ENCODE measurements at regions not wholly inside any gene's neighbourhood (a gene's known extent, or its start where the extent isn't known, plus 50 kb on each side); places are given as distances from the start of the nearest gene placed in this dataset.
"Not testable (repeated sequence)": the region's sequence is repeated elsewhere in the genome, so short reads cannot be mapped to it uniquely, and the experiment has no call there.

DNA sequence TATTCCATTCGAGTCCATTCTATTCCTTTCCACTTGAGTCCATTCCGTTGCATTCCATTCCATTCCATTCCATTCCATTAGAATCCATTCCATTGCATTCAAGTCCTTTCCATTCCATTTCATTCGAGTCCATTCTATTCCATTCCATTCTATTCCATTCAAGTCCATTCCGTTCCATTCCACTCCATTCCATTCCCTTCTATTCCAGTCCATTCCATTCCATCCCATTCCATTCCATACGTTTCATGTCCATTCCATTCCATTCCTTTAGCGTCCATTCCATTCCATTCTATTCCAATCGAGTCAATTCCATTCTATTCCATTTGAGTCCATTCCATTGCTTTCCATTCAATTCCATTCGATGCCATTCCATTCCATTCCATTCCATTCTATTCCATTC is 4804.0 kb upstream of the OR11H1 start:
- H3K9ac ChIP-seq; H3K9me3 ChIP-seq (ENCODE audit: low read depth); H3F3A ChIP-seq (ENCODE audit: insufficient read depth); H3K36me3 ChIP-seq (ENCODE audit: low read depth); H3K9me2 ChIP-seq (ENCODE audit: insufficient read depth); H3K27me3 ChIP-seq (replicated peaks; ENCODE audit: insufficient read depth); DNase-seq; in situ Hi-C loops (cut with MboI); H3K4me2 ChIP-seq (ENCODE audit: unreplicated experiment); H3K27ac ChIP-seq; H3K4me1 ChIP-seq (ENCODE audit: insufficient read depth); H3K4me3 ChIP-seq; H2AFZ ChIP-seq; H3K79me2 ChIP-seq (ENCODE audit: insufficient read depth); H4K20me1 ChIP-seq (ENCODE audit: insufficient read depth): not testable (repeated sequence)
- 18 to 23% methylated on average over 8 of the region's 8 CpGs for WGBS, 2 experiments (ENCODE audit: low coverage in 1 of 2, low lambda C conversion rate in 2 of 2, missing lambda C conversion rate in 2 of 2)

DNA sequence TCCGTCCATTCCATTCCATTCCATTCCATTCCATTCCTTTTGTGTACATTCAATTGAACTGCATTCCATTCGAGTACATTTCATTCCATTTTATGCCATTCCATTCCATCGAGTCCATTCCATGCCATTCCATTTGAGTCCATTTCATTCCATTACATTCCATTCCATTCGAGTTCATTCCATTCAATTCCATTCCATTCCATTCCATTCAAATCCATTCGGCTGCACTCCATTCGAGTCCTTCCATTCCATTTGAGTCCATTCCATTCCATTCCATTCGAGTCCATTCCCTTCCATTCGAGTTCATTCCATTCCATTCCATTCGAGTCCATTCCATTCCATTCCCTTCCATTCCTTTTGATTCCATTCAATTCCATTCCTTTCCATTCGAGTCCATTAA is 4800.6 kb upstream of the OR11H1 start:
- H3K9me3 ChIP-seq (ENCODE audit: low read depth) = no peaks in the 10 kb centered on the region
- WGBS, 2 experiments (ENCODE audit: low coverage in 1 of 2, low lambda C conversion rate in 2 of 2, missing lambda C conversion rate in 2 of 2) = 24 to 33% methylated on average over 10 of the region's 10 CpGs
- H3K27me3 ChIP-seq (replicated peaks; ENCODE audit: insufficient read depth) = no peaks in the 10 kb centered on the region
- H3K36me3 ChIP-seq (ENCODE audit: low read depth) = no peaks in the 10 kb centered on the region
- H4K20me1 ChIP-seq (ENCODE audit: insufficient read depth) = no peaks in the 10 kb centered on the region
- no peak overlapping the region for H3K27ac ChIP-seq
- no peaks in the 10 kb centered on the region for H3F3A ChIP-seq (ENCODE audit: insufficient read depth)
- H3K4me3 ChIP-seq = no peak overlapping the region
- no peak overlapping the region for H2AFZ ChIP-seq
- H3K4me2 ChIP-seq (ENCODE audit: unreplicated experiment) = no peak overlapping the region
- DNase-seq = no peak
- H3K4me1 ChIP-seq (ENCODE audit: insufficient read depth) = no peaks in the 10 kb centered on the region
- H3K9me2 ChIP-seq (ENCODE audit: insufficient read depth) = no peaks in the 10 kb centered on the region
- in situ Hi-C loops (cut with MboI) = no loop called here
- no peak overlapping the region for H3K9ac ChIP-seq
- no peaks in the 10 kb centered on the region for H3K79me2 ChIP-seq (ENCODE audit: insufficient read depth)
- TF ChIP-seq EZH2phosphoT487 (IDR thresholded peaks at IDR 0.05; ENCODE audit: insufficient read depth, low read depth) (no peak), EZH2 (IDR thresholded peaks at IDR 0.05; ENCODE audit: insufficient read depth, poor library complexity, severe bottlenecking) (no peak)

GRCh38 chr22:10729979-10730378 is 4798.0 kb upstream of the OR11H1 start:
- 6 to 10% methylated on average over 5 of the region's 5 CpGs for WGBS, 2 experiments (ENCODE audit: low coverage in 1 of 2, low lambda C conversion rate in 2 of 2, missing lambda C conversion rate in 2 of 2)

GRCh38 chr22:10730706-10731105 is 4797.3 kb upstream of the OR11H1 start:
- H3K27me3 ChIP-seq (replicated peaks; ENCODE audit: insufficient read depth); in situ Hi-C loops (cut with MboI); H3K9me2 ChIP-seq (ENCODE audit: insufficient read depth); H3K9me3 ChIP-seq (ENCODE audit: low read depth); H3K4me1 ChIP-seq (ENCODE audit: insufficient read depth); H3K4me3 ChIP-seq; H3K79me2 ChIP-seq (ENCODE audit: insufficient read depth); H3K4me2 ChIP-seq (ENCODE audit: unreplicated experiment); H3K9ac ChIP-seq; H3F3A ChIP-seq (ENCODE audit: insufficient read depth); DNase-seq; H4K20me1 ChIP-seq (ENCODE audit: insufficient read depth); H3K27ac ChIP-seq; H3K36me3 ChIP-seq (ENCODE audit: low read depth); H2AFZ ChIP-seq: not testable (repeated sequence)
- 25 to 28% methylated on average over 4 of the region's 4 CpGs for WGBS, 2 experiments (ENCODE audit: low coverage in 1 of 2, low lambda C conversion rate in 2 of 2, missing lambda C conversion rate in 2 of 2)

More at GRCh38 chr22:10729979-10730378, 4798.0 kb upstream of the OR11H1 start:
- in situ Hi-C loops (cut with MboI); H3F3A ChIP-seq (ENCODE audit: insufficient read depth); H3K4me1 ChIP-seq (ENCODE audit: insufficient read depth); H3K9me3 ChIP-seq (ENCODE audit: low read depth); DNase-seq; H3K9ac ChIP-seq; H2AFZ ChIP-seq; H3K36me3 ChIP-seq (ENCODE audit: low read depth); H3K4me2 ChIP-seq (ENCODE audit: unreplicated experiment); H3K9me2 ChIP-seq (ENCODE audit: insufficient read depth); H3K4me3 ChIP-seq; H3K27me3 ChIP-seq (replicated peaks; ENCODE audit: insufficient read depth); H3K79me2 ChIP-seq (ENCODE audit: insufficient read depth); H4K20me1 ChIP-seq (ENCODE audit: insufficient read depth); H3K27ac ChIP-seq: not testable (repeated sequence)

GRCh38 chr22:10731246-10731974 is 4796.6 kb upstream of the OR11H1 start:
- H3K4me1 ChIP-seq (ENCODE audit: insufficient read depth); H3K27me3 ChIP-seq (replicated peaks; ENCODE audit: insufficient read depth); H3K9me2 ChIP-seq (ENCODE audit: insufficient read depth); H2AFZ ChIP-seq; H3K9me3 ChIP-seq (ENCODE audit: low read depth); H3F3A ChIP-seq (ENCODE audit: insufficient read depth); H3K36me3 ChIP-seq (ENCODE audit: low read depth); H3K27ac ChIP-seq; in situ Hi-C loops (cut with MboI); H4K20me1 ChIP-seq (ENCODE audit: insufficient read depth); H3K4me3 ChIP-seq; DNase-seq; H3K4me2 ChIP-seq (ENCODE audit: unreplicated experiment); H3K79me2 ChIP-seq (ENCODE audit: insufficient read depth); H3K9ac ChIP-seq: not testable (repeated sequence)
- WGBS, 2 experiments (ENCODE audit: low coverage in 1 of 2, low lambda C conversion rate in 2 of 2, missing lambda C conversion rate in 2 of 2) = 16 to 17% methylated on average over 9 of the region's 9 CpGs

GRCh38 chr22:10735075-10735474 is 4792.9 kb upstream of the OR11H1 start:
- H3K9me3 ChIP-seq (ENCODE audit: low read depth); H3K27ac ChIP-seq; DNase-seq; H3K36me3 ChIP-seq (ENCODE audit: low read depth); in situ Hi-C loops (cut with MboI); H3K27me3 ChIP-seq (replicated peaks; ENCODE audit: insufficient read depth); H2AFZ ChIP-seq; H3K4me3 ChIP-seq; H4K20me1 ChIP-seq (ENCODE audit: insufficient read depth); H3K9me2 ChIP-seq (ENCODE audit: insufficient read depth); H3K9ac ChIP-seq; H3K4me1 ChIP-seq (ENCODE audit: insufficient read depth); H3K4me2 ChIP-seq (ENCODE audit: unreplicated experiment); H3K79me2 ChIP-seq (ENCODE audit: insufficient read depth); H3F3A ChIP-seq (ENCODE audit: insufficient read depth): not testable (repeated sequence)
- 30 to 36% methylated on average over 2 of the region's 2 CpGs for WGBS, 2 experiments (ENCODE audit: low coverage in 1 of 2, low lambda C conversion rate in 2 of 2, missing lambda C conversion rate in 2 of 2)

DNA sequence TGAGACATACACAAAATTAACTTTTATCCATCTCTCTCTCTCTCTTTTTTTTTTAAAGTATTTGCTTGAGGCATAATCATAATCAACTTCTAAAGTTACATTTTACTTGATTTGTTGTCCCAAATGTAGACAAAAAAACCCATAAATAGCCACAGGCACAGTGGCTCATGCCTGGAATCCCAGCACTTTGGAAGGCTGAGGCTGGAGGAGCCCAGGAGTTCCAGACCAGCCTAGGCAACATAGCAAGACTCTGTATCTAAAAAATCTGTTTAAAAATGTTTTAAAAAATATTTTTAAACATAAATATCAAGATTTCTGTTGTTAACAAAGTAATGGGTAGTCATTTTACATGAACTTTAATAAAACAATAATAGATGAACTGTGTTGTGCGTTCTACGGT is 4791.1 kb upstream of the OR11H1 start:
- DNase-seq; H3K27me3 ChIP-seq (replicated peaks; ENCODE audit: insufficient read depth); H3K4me2 ChIP-seq (ENCODE audit: unreplicated experiment); H3K36me3 ChIP-seq (ENCODE audit: low read depth); H3K9me3 ChIP-seq (ENCODE audit: low read depth); H3K4me3 ChIP-seq; H2AFZ ChIP-seq; H4K20me1 ChIP-seq (ENCODE audit: insufficient read depth); H3K9me2 ChIP-seq (ENCODE audit: insufficient read depth); H3K79me2 ChIP-seq (ENCODE audit: insufficient read depth); H3K4me1 ChIP-seq (ENCODE audit: insufficient read depth); in situ Hi-C loops (cut with MboI); H3F3A ChIP-seq (ENCODE audit: insufficient read depth); H3K27ac ChIP-seq; H3K9ac ChIP-seq: not testable (repeated sequence)
- 48% methylated on average over 2 of the region's 2 CpGs for WGBS, 2 experiments (ENCODE audit: low coverage in 1 of 2, low lambda C conversion rate in 2 of 2, missing lambda C conversion rate in 2 of 2)

Measured in GM23248 (cell line).